ENCODE measurements at regions not wholly inside any gene's neighbourhood (a gene's known extent, or its start where the extent isn't known, plus 50 kb on each side); places are given as distances from the start of the nearest gene placed in this dataset.

DNA sequence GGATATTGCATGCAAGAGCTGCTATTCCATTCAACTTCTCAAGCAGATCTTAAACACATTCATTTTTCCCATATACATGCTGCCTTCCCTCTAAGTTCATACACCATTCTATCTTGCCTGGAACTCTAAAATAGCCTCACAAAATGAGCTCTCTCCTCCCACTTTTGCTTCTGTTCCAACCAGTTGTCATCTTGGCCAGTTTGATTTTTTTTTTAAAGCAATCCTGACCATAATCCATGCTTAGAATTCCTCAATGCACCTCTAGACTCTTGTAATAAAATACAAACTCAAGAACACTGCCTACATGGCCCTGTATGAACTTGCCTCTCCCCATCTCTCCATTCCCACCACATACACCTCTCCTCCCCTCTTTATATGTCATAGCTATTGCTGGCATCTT, 68.6 kb upstream of the NPHP3 start:
- TF ChIP-seq, protein P1, sequence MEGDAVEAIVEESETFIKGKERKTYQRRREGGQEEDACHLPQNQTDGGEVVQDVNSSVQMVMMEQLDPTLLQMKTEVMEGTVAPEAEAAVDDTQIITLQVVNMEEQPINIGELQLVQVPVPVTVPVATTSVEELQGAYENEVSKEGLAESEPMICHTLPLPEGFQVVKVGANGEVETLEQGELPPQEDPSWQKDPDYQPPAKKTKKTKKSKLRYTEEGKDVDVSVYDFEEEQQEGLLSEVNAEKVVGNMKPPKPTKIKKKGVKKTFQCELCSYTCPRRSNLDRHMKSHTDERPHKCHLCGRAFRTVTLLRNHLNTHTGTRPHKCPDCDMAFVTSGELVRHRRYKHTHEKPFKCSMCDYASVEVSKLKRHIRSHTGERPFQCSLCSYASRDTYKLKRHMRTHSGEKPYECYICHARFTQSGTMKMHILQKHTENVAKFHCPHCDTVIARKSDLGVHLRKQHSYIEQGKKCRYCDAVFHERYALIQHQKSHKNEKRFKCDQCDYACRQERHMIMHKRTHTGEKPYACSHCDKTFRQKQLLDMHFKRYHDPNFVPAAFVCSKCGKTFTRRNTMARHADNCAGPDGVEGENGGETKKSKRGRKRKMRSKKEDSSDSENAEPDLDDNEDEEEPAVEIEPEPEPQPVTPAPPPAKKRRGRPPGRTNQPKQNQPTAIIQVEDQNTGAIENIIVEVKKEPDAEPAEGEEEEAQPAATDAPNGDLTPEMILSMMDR (IDR thresholded peaks at IDR 0.05; ENCODE audit: low read depth, low read length) = no peak
- no peak overlapping the region for H3K4me3 ChIP-seq
- no peaks in the 10 kb centered on the region for H3K27me3 ChIP-seq
- H3K27ac ChIP-seq = no peak overlapping the region
- H3K4me1 ChIP-seq (ENCODE audit: low read depth) = no peaks in the 10 kb centered on the region
- H3K36me3 ChIP-seq = no peaks in the 10 kb centered on the region
- no peak for DNase-seq (ENCODE audit: low read depth in 1 of 2, low spot score in 1 of 2)
- H3K9me3 ChIP-seq (ENCODE audit: low read depth) = no peaks in the 10 kb centered on the region

DNA sequence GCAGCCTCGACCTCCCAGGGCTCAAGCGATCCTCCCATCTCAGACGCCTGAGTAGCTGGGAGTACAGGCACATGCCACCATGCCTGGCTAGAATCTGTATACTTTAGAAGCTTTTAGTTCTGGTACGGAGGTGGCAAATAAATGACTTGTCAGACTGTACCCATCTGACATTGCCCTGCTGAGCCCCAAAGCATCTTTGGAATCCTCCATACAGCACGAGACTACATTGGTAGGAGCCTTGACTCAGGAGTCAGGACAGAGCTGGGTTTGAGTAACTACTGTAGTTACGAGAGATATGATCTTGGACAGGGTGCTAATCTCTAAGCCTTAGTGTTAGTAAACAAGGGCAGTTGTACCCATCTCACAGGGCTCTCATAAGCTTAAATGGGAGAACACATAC, 67.8 kb upstream of the NPHP3 start:
- Histone ChIP-seq H3K9me3 (ENCODE audit: low read depth) (no peaks in the 10 kb centered on the region), H3K36me3 (no peaks in the 10 kb centered on the region)
- TF ChIP-seq, protein P1 (IDR thresholded peaks at IDR 0.05; ENCODE audit: low read depth, low read length) = no peak

DNA sequence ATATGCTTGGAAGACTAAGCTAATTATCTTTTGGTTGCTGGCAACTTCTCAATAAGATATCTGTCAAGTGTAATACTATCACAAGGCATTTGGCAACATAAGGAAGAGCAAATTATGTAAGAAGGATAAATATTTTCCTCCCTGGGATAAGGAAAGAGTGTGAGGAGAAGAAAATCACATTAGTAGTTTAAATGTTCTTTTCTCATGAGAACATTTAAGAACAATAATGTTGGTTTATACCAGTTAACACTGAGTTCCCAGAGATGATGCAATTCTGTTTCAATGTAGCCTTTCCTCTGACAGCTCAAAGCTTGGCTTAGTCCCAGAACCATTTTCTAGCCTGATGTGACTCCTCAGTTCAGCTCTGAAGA, 66.1 kb upstream of the NPHP3 start:
- Histone ChIP-seq H3K4me1 (ENCODE audit: low read depth) (no peaks in the 10 kb centered on the region), H3K36me3 (no peaks in the 10 kb centered on the region), H3K4me3 (no peak overlapping the region), H3K27ac (no peak overlapping the region), H3K27me3 (no peaks in the 10 kb centered on the region), H3K9me3 (ENCODE audit: low read depth) (no peaks in the 10 kb centered on the region)
- TF ChIP-seq, protein P1 (IDR thresholded peaks at IDR 0.05; ENCODE audit: low read depth, low read length) = no peak
- DNase-seq (ENCODE audit: low read depth in 1 of 2, low spot score in 1 of 2) = peak in 1 of 2 donors; percentile 93

More for the DNA sequence above, 67.8 kb upstream of the NPHP3 start:
- H3K27me3 ChIP-seq = no peaks in the 10 kb centered on the region
- H3K27ac ChIP-seq = no peak overlapping the region
- DNase-seq (ENCODE audit: low read depth in 1 of 2, low spot score in 1 of 2) = no peak
- H3K4me3 ChIP-seq = no peak overlapping the region
- H3K4me1 ChIP-seq (ENCODE audit: low read depth) = no peaks in the 10 kb centered on the region

DNA sequence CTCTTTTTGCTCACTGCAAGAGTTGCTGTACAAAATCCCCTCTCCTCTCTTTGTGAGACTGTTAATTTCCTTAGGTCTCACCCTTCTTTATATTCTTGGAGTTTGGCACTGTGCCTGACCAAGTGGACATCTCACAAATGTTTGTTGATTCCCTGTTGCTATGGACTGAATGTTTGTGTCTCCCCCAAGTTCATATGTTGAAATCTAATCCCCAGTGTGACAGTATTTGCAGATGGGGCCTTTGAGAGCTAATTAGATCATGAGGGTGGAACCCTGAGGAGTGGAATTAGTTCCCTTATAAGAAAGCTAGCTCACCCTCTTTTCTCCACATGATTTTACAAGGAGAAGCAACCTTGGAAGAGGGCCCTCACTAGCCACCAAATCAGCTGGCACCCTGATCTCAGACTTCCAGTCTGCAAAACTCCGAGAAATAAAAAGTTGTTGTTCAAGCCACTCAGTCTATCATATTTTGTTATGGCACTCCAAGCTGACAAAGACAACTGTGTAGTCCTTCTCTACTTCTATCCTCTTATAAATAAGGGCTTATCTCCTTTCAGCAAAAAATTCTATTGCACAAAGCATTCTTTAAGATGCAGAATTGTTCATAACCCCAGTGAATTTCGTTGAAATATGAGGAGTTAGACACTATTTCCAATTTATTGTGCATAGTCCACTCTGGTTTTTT, 65.5 kb upstream of the NPHP3 start:
- H3K36me3 ChIP-seq = no peaks in the 10 kb centered on the region
- no peaks in the 10 kb centered on the region for H3K4me1 ChIP-seq (ENCODE audit: low read depth)
- no peak overlapping the region for H3K27ac ChIP-seq
- no peaks in the 10 kb centered on the region for H3K9me3 ChIP-seq (ENCODE audit: low read depth)
- DNase-seq (ENCODE audit: low read depth in 1 of 2, low spot score in 1 of 2) = peak in 1 of 2 donors; percentile 72
- TF ChIP-seq, protein P1 (IDR thresholded peaks at IDR 0.05; ENCODE audit: low read depth, low read length) = no peak
- H3K4me3 ChIP-seq = no peak overlapping the region
- no peaks in the 10 kb centered on the region for H3K27me3 ChIP-seq

DNA sequence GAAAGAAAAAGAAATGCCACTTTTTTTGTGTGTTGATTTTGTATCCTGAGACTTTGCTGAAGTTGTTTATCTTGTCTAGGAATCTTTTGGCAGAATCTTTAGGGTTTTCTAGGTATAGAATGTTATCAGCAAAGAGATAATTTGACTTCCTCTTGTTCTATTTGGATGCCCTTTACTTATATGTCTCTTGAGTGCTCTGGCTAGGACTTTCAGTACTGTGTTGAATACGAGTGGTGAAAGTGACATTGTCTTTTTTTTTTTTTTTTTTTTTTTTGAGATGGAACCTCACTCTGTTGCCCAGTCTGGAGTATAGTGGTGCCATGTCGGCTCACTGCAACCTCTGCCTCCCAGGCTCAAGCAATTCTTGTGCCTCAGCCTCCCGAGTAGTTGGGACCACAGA, 64.7 kb upstream of the NPHP3 start:
- H3K4me1 ChIP-seq (ENCODE audit: low read depth) = no peaks in the 10 kb centered on the region
- H3K9me3 ChIP-seq (ENCODE audit: low read depth) = no peaks in the 10 kb centered on the region
- H3K4me3 ChIP-seq = no peak overlapping the region
- H3K36me3 ChIP-seq = no peaks in the 10 kb centered on the region
- TF ChIP-seq, protein P1 (IDR thresholded peaks at IDR 0.05; ENCODE audit: low read depth, low read length) = no peak
- H3K27ac ChIP-seq = no peak overlapping the region
- DNase-seq (ENCODE audit: low read depth in 1 of 2, low spot score in 1 of 2) = no peak
- H3K27me3 ChIP-seq = no peaks in the 10 kb centered on the region
